ENCODE measurements at regions not wholly inside any gene's neighbourhood (a gene's known extent, or its start where the extent isn't known, plus 50 kb on each side); places are given as distances from the start of the nearest gene placed in this dataset.

DNA sequence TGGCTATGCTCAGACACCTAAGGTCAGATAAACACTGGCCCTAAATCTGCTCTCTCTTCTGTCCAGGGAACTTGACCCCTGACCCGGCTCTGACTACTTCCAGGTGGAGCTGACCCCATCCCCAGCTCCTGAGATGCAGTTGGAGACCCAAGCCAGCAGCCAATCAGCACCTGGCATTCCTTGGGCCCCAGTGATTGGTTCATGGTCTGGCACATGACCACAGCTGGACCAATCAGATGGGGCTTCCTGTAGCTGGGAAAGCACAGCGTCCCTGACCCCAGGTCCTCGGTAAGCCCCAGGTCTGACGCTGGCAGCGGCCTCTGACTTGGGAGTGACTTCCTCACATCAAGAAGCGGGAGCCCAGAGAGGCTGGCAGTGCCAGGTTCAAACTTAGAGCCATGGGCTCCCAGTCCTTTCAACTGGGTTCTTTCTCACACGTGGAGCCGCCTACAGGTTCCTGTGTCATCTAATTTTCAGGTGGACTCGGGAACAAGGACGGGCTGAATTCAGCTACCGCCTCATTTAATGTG lies 915.4 kb upstream of the TMEM132C start:
- TF ChIP-seq, protein P1, sequence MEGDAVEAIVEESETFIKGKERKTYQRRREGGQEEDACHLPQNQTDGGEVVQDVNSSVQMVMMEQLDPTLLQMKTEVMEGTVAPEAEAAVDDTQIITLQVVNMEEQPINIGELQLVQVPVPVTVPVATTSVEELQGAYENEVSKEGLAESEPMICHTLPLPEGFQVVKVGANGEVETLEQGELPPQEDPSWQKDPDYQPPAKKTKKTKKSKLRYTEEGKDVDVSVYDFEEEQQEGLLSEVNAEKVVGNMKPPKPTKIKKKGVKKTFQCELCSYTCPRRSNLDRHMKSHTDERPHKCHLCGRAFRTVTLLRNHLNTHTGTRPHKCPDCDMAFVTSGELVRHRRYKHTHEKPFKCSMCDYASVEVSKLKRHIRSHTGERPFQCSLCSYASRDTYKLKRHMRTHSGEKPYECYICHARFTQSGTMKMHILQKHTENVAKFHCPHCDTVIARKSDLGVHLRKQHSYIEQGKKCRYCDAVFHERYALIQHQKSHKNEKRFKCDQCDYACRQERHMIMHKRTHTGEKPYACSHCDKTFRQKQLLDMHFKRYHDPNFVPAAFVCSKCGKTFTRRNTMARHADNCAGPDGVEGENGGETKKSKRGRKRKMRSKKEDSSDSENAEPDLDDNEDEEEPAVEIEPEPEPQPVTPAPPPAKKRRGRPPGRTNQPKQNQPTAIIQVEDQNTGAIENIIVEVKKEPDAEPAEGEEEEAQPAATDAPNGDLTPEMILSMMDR (IDR thresholded peaks at IDR 0.05; ENCODE audit: low read length), result no peak
- TF ChIP-seq EZH2 (IDR thresholded peaks at IDR 0.05; ENCODE audit: borderline replicate concordance, low read length), result no peak
